ENCODE measurements at regions not wholly inside any gene's neighbourhood (a gene's known extent, or its start where the extent isn't known, plus 50 kb on each side); places are given as distances from the start of the nearest gene placed in this dataset.

DNA sequence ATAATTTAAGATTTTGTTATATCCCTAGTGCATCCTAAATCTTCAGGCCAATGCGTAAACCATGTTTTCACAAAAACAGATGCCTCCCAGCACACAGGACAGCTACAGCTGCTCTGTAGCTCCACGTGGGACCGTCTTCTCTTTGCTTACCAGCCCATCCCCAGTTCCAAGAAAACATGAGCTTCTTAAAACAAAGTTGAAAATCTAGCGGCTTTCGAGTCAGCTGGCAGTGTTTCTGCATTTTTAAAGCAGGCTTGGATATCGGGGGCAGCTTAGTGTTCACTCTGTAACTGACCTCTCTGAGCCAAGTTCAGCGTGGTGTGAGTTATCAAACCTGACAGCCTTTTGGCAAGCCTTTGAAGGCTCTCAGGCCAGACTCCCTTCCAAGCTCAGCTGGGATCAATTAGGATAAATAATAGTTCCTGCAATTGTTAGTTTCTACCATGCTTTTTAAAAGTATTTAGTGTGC is 881.5 kb downstream of the LTN1 start:
- ATAC-seq, result no peak
- TF ChIP-seq TCF7L2 (IDR thresholded peaks at IDR 0.05; ENCODE audit: low read depth, low read length) (no peak), POLR2AphosphoS5 (IDR thresholded peaks at IDR 0.05; ENCODE audit: low read depth, low read length) (no peak), SIN3A (IDR thresholded peaks at IDR 0.05; ENCODE audit: borderline replicate concordance, insufficient read depth, low read depth, low read length) (no peak)
- TF ChIP-seq, protein P1, sequence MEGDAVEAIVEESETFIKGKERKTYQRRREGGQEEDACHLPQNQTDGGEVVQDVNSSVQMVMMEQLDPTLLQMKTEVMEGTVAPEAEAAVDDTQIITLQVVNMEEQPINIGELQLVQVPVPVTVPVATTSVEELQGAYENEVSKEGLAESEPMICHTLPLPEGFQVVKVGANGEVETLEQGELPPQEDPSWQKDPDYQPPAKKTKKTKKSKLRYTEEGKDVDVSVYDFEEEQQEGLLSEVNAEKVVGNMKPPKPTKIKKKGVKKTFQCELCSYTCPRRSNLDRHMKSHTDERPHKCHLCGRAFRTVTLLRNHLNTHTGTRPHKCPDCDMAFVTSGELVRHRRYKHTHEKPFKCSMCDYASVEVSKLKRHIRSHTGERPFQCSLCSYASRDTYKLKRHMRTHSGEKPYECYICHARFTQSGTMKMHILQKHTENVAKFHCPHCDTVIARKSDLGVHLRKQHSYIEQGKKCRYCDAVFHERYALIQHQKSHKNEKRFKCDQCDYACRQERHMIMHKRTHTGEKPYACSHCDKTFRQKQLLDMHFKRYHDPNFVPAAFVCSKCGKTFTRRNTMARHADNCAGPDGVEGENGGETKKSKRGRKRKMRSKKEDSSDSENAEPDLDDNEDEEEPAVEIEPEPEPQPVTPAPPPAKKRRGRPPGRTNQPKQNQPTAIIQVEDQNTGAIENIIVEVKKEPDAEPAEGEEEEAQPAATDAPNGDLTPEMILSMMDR (IDR thresholded peaks at IDR 0.05), result no peak
- TF ChIP-seq, protein P2, sequence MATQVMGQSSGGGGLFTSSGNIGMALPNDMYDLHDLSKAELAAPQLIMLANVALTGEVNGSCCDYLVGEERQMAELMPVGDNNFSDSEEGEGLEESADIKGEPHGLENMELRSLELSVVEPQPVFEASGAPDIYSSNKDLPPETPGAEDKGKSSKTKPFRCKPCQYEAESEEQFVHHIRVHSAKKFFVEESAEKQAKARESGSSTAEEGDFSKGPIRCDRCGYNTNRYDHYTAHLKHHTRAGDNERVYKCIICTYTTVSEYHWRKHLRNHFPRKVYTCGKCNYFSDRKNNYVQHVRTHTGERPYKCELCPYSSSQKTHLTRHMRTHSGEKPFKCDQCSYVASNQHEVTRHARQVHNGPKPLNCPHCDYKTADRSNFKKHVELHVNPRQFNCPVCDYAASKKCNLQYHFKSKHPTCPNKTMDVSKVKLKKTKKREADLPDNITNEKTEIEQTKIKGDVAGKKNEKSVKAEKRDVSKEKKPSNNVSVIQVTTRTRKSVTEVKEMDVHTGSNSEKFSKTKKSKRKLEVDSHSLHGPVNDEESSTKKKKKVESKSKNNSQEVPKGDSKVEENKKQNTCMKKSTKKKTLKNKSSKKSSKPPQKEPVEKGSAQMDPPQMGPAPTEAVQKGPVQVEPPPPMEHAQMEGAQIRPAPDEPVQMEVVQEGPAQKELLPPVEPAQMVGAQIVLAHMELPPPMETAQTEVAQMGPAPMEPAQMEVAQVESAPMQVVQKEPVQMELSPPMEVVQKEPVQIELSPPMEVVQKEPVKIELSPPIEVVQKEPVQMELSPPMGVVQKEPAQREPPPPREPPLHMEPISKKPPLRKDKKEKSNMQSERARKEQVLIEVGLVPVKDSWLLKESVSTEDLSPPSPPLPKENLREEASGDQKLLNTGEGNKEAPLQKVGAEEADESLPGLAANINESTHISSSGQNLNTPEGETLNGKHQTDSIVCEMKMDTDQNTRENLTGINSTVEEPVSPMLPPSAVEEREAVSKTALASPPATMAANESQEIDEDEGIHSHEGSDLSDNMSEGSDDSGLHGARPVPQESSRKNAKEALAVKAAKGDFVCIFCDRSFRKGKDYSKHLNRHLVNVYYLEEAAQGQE (IDR thresholded peaks at IDR 0.05; ENCODE audit: insufficient read depth in 1 of 2, low read depth in 2 of 2, low read length in 1 of 2), result no peak
- no TSS peak for BruUV-seq (replicated peaks)
- intact Hi-C loops (cut with micrococcal nuclease; ENCODE audit: unreplicated experiment), result no loop called here
- CTCF ChIA-PET, result no interaction called here
- in situ Hi-C loops (cut with HindIII; ENCODE audit: low pct_unique_long_range_greater_than_20kb, low sequenced_read_pairs), result no loop called here
- Histone ChIP-seq H3K4me3 (ENCODE audit: low read depth in 2 of 2, low read length in 2 of 2) (no peak overlapping the region), H3K36me3 (ENCODE audit: control insufficient read depth, insufficient read depth, low read length) (no peaks in the 10 kb centered on the region), H3K27me3 (ENCODE audit: control insufficient read depth, insufficient read depth, low read length) (no peaks in the 10 kb centered on the region), H3K9me3 (ENCODE audit: control insufficient read depth, insufficient read depth, low read depth, low read length) (no peaks in the 10 kb centered on the region), H3K4me1 (ENCODE audit: control insufficient read depth, insufficient read depth, low read length) (no peaks in the 10 kb centered on the region), H3K27ac (ENCODE audit: low read length) (no peak overlapping the region)
- POLR2A ChIA-PET, result no interaction called here
- DNase-seq (ENCODE audit: low read depth, low spot score), result no peak

DNA sequence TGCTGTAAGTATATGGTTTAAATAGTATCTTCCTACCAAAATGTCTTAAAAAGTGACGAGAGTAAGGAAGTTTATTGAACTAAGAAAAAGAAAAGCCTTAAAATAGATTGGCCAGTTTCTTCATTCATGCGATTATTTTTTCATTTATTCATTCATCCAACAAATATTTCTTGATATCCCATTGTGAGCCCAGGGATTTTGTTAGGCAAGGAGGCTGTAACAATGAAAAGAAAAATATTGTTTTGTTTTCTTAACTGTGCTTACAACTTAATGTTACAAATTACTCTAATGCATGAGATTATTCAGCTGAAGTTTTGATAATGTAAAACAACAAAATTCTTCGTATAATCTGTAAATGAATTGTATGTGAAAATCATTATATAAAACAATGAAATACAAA is 882.0 kb downstream of the LTN1 start:
- no peaks in the 10 kb centered on the region for H3K9me3 ChIP-seq (ENCODE audit: control insufficient read depth, insufficient read depth, low read depth, low read length)
- no peak for ATAC-seq
- TF ChIP-seq POLR2AphosphoS5 (IDR thresholded peaks at IDR 0.05; ENCODE audit: low read depth, low read length), result no peak
- TF ChIP-seq TCF7L2 (IDR thresholded peaks at IDR 0.05; ENCODE audit: low read depth, low read length), result no peak
- TF ChIP-seq SIN3A (IDR thresholded peaks at IDR 0.05; ENCODE audit: borderline replicate concordance, insufficient read depth, low read depth, low read length), result no peak
- TF ChIP-seq, protein P2 (IDR thresholded peaks at IDR 0.05; ENCODE audit: insufficient read depth in 1 of 2, low read depth in 2 of 2, low read length in 1 of 2), result no peak
- TF ChIP-seq, protein P1 (IDR thresholded peaks at IDR 0.05), result no peak
- no peaks in the 10 kb centered on the region for H3K36me3 ChIP-seq (ENCODE audit: control insufficient read depth, insufficient read depth, low read length)
- ChIA-PET CTCF (no interaction called here), POLR2A (no interaction called here)
- H3K27me3 ChIP-seq (ENCODE audit: control insufficient read depth, insufficient read depth, low read length), result no peaks in the 10 kb centered on the region
- no peaks in the 10 kb centered on the region for H3K4me1 ChIP-seq (ENCODE audit: control insufficient read depth, insufficient read depth, low read length)
- no peak overlapping the region for H3K27ac ChIP-seq (ENCODE audit: low read length)
- no TSS peak for BruUV-seq (replicated peaks)
- intact Hi-C loops (cut with micrococcal nuclease; ENCODE audit: unreplicated experiment), result no loop called here
- in situ Hi-C loops (cut with HindIII; ENCODE audit: low pct_unique_long_range_greater_than_20kb, low sequenced_read_pairs), result no loop called here
- no peak overlapping the region for H3K4me3 ChIP-seq (ENCODE audit: low read depth in 2 of 2, low read length in 2 of 2)
- no peak for DNase-seq (ENCODE audit: low read depth, low spot score)
